Epithelial cell of esophagus (primary cell): ENCODE measurements at regions not wholly inside any gene's neighbourhood (a gene's known extent, or its start where the extent isn't known, plus 50 kb on each side); places are given as distances from the start of the nearest gene placed in this dataset.

ENCODE experiments used
- DNase-seq: peaks from one replicate; pipeline ENCODE4 v3.0.0; 2010; ENCODE audit warnings: low read depth
- H3K4me3 ChIP-seq: 2 replicates; pipeline ENCODE4 v1.5.1; 2011; ENCODE audit warnings: mild to moderate bottlenecking, low read length, control low read depth
- TF ChIP-seq, protein P1 (sequence below): IDR thresholded peaks from 2 replicates; pipeline ENCODE4 v1.5.1; 2011; ENCODE audit warnings: low read depth, mild to moderate bottlenecking, low read length, control low read depth, inconsistent platforms; ENCODE audit not compliant: insufficient read depth; ENCODE audit errors: missing control alignments

GRCh38 chr20:18921291-18921690 lies 107.7 kb downstream of the SCP2D1 start:
- DNase-seq, result no peak
- no peak overlapping the region for H3K4me3 ChIP-seq
- TF ChIP-seq, protein P1, sequence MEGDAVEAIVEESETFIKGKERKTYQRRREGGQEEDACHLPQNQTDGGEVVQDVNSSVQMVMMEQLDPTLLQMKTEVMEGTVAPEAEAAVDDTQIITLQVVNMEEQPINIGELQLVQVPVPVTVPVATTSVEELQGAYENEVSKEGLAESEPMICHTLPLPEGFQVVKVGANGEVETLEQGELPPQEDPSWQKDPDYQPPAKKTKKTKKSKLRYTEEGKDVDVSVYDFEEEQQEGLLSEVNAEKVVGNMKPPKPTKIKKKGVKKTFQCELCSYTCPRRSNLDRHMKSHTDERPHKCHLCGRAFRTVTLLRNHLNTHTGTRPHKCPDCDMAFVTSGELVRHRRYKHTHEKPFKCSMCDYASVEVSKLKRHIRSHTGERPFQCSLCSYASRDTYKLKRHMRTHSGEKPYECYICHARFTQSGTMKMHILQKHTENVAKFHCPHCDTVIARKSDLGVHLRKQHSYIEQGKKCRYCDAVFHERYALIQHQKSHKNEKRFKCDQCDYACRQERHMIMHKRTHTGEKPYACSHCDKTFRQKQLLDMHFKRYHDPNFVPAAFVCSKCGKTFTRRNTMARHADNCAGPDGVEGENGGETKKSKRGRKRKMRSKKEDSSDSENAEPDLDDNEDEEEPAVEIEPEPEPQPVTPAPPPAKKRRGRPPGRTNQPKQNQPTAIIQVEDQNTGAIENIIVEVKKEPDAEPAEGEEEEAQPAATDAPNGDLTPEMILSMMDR, result no peak

DNA sequence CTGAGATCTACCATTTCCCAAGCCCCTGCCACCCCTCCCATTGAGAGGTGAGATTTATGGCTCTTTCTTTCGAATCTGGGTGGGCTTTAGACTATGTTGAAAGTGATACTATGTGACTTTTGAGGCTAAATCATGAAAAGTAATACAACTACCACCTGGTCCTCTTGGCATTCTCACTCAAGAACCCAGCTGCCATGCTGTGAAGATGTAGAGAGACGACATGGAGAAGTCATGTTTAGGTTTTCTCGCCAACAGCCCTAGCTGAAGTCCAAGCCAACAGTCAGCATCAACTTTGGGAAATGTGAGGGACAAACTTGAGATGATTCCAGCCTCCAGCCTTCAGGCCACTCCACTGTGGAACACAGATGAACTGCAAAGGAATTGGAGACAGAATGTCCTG lies 108.7 kb downstream of the SCP2D1 start:
- no peak overlapping the region for H3K4me3 ChIP-seq
- DNase-seq, result no peak
- TF ChIP-seq, protein P1, result no peak

GRCh38 chr20:18922898-18923297 lies 109.3 kb downstream of the SCP2D1 start:
- H3K4me3 ChIP-seq, result no peak overlapping the region
- no peak for DNase-seq
- TF ChIP-seq, protein P1, result no peak

DNA sequence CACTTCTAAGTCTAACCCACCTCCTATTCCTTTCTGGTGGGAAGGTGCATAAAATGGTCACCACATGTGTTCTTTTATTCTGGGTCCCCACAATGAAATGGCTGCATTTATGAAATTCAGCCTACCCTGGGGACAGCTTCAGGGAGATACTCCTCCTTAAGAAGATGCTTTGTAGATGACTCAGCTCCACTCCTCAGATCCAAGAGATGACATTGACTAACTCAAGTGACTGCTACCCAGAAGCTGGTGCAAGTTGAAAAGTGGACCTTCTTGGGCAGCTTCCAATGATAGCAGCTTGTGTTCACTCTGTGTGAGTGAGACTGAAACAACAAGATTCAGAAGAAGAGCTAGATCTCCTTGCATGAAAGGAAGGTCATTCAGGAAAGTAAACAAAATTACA lies 113.4 kb downstream of the SCP2D1 start:
- TF ChIP-seq, protein P1, result no peak
- H3K4me3 ChIP-seq, result no peak overlapping the region
- peak; percentile 27 for DNase-seq

DNA sequence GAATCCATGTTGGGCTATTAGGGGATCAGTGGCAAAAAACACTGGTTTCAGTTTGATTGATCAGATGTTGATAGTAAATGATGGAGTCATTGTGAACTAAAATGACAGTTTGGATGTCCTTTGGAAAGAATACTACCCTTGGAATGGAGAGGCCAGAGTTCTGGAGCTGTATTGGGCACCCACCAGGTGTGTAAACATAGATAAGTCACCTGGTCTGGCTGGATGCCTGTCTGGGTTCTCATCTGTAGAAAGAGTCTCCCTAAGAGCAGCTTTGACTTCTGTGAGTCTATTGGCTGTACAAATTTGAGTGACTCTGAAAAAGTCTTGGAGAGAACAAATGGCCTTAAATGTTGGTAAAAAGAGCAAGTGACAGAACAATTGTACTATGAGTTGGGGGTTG lies 115.0 kb downstream of the SCP2D1 start:
- no peak for DNase-seq
- TF ChIP-seq, protein P1, result no peak

DNA sequence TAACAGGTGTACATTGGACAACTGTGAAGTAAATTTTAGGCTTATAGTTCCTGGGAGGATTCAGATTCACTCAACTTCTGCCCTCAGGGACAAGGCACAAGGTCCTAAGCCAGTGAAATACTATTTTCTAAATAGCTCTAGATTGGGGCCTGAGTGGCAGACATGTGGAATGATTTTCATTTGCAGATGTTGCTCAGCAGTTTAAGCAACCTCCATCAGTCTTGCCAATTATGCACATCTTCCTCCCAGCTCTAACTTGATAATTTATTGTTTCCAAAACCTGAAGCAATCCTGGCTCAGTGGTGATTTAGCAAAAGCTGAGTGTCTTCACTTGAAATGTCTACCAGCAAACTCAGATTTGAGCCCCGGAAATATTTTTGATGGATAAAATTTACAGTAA lies 116.2 kb downstream of the SCP2D1 start:
- TF ChIP-seq, protein P1, result no peak

More for the DNA sequence above, 115.0 kb downstream of the SCP2D1 start:
- no peak overlapping the region for H3K4me3 ChIP-seq

DNA sequence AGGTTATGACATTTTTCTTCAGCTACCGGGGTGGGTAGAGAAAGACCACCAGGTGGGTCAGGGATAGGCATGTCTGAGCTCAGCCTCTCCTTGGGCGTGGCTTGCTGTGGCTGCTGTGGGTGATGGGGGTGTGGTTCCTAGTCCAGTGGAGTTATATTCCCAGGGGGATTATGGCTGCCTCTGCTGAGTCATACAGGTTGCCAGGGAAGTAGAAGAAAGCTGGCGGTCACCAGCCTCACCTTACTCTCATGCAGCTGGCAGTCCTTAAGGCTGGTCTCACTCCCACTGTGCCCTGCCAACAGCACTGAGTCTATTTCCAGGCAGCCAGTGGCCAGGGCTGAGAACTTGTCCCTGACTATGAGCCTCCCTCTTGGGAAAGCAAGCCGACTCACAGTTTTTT lies 130.0 kb downstream of the SCP2D1 start:
- peak; percentile 24 for DNase-seq
- H3K4me3 ChIP-seq, result no peak overlapping the region
- TF ChIP-seq, protein P1, result no peak

More for the DNA sequence above, 116.2 kb downstream of the SCP2D1 start:
- DNase-seq, result no peak
- no peak overlapping the region for H3K4me3 ChIP-seq
